Keratinocyte (primary cell): ENCODE measurements at regions not wholly inside any gene's neighbourhood (a gene's known extent, or its start where the extent isn't known, plus 50 kb on each side); places are given as distances from the start of the nearest gene placed in this dataset.
"Not testable (repeated sequence)": the region's sequence is repeated elsewhere in the genome, so short reads cannot be mapped to it uniquely, and the experiment has no call there.

Source experiments
- DNase-seq: peaks from one replicate; pipeline ENCODE4 v3.0.0-alpha.2; 2011; ENCODE audit warnings: low read depth, missing footprints, low spot score
- FAIRE-seq: peaks from 2 replicates; lab custom pipeline; 2011; peaks lifted over from hg19 to GRCh38; lab: Jason Lieb, UNC
- H2AFZ ChIP-seq: 2 replicates; pipeline ENCODE4 v1.6.0; 2012; ENCODE audit warnings: low read length, control low read depth, inconsistent platforms; ENCODE audit not compliant: control insufficient read depth
- H3K27ac ChIP-seq: 2 replicates; pipeline ENCODE4 v1.5.1; 2011; ENCODE audit warnings: low read length; ENCODE audit not compliant: control insufficient read depth, insufficient read depth
- H3K27me3 ChIP-seq: 3 replicates; pipeline ENCODE4 v1.6.0; 2011; ENCODE audit warnings: low read length; ENCODE audit not compliant: control insufficient read depth, insufficient read depth; ENCODE audit errors: extremely low read depth
- H3K36me3 ChIP-seq, 2 experiments: 2 replicates in 1 of 2; 3 replicates in 1 of 2; pipeline ENCODE4 v1.5.1; 2011; ENCODE audit warnings: low read length in 2 of 2, mild to moderate bottlenecking in 1 of 2; ENCODE audit not compliant: control insufficient read depth in 2 of 2, insufficient read depth in 2 of 2; ENCODE audit errors: extremely low read depth in 1 of 2
- H3K4me1 ChIP-seq: 3 replicates; pipeline ENCODE4 v1.5.1; 2011; ENCODE audit warnings: low read length; ENCODE audit not compliant: control insufficient read depth, insufficient read depth; ENCODE audit errors: extremely low read depth
- H3K4me2 ChIP-seq: 3 replicates; pipeline ENCODE4 v1.6.0; 2011; ENCODE audit warnings: low read depth, low read length; ENCODE audit not compliant: control insufficient read depth, insufficient read depth; ENCODE audit errors: extremely low read depth
- H3K4me3 ChIP-seq, 3 experiments: fragments of 200-600 bp in 1 of 3; sonication (generic) in 1 of 3; 2 replicates in 2 of 3; 3 replicates in 1 of 3; pipeline ENCODE4 v1.5.1; 2011 to 2016; ENCODE audit warnings: low read length in 3 of 3, mild to moderate bottlenecking in 3 of 3, control low read depth in 2 of 3, inconsistent platforms in 1 of 3, low read depth in 1 of 3, mixed read lengths in 1 of 3, mixed run types in 1 of 3, moderate library complexity in 1 of 3; ENCODE audit not compliant: control insufficient read depth in 2 of 3, insufficient read depth in 2 of 3; ENCODE audit errors: extremely low read depth in 1 of 3
- H3K79me2 ChIP-seq: 2 replicates; pipeline ENCODE4 v1.6.0; 2012; ENCODE audit warnings: low read length; ENCODE audit not compliant: control insufficient read depth, insufficient read depth
- H3K9ac ChIP-seq: 3 replicates; pipeline ENCODE4 v1.6.0; 2011; ENCODE audit warnings: low read length; ENCODE audit not compliant: control insufficient read depth, insufficient read depth; ENCODE audit errors: extremely low read depth
- H3K9me1 ChIP-seq: 3 replicates; pipeline ENCODE4 v1.6.0; 2011; ENCODE audit warnings: low read length; ENCODE audit not compliant: control insufficient read depth, insufficient read depth; ENCODE audit errors: extremely low read depth
- H3K9me3 ChIP-seq: 2 replicates; pipeline ENCODE4 v1.5.1; 2012; ENCODE audit warnings: low read depth, low read length; ENCODE audit not compliant: control insufficient read depth
- H4K20me1 ChIP-seq: 3 replicates; pipeline ENCODE4 v1.6.0; 2011; ENCODE audit warnings: low read length; ENCODE audit not compliant: control insufficient read depth, insufficient read depth; ENCODE audit errors: extremely low read depth
- EZH2 ChIP-seq: IDR thresholded peaks from one replicate; pipeline ENCODE4 v1.6.1; 2012; ENCODE audit warnings: inconsistent platforms, mild to moderate bottlenecking, low read length, moderate library complexity
- dilution Hi-C: fragments of 300-500 bp; cut with MboI; formaldehyde crosslinking; loops from one replicate; pipeline ENCODE4 v1.7.0; 2020; ENCODE audit warnings: low sequenced_read_pairs; ENCODE audit not compliant: extremely low pct_ligation_motif_present
- TF ChIP-seq, protein P1 (sequence below), 3 experiments: IDR thresholded peaks in 1 of 3; conservative IDR thresholded peaks in 1 of 3; optimal IDR thresholded peaks in 1 of 3; 2 replicates in 2 of 3; 3 replicates in 1 of 3; pipeline versions ENCODE3 to v1.5.1; 2011; ENCODE audit warnings: low read length in 3 of 3, mild to moderate bottlenecking in 3 of 3, moderate library complexity in 2 of 3, control low read depth in 1 of 3, inconsistent platforms in 1 of 3; ENCODE audit not compliant: insufficient read depth in 2 of 3; ENCODE audit errors: extremely low read depth in 1 of 3

DNA sequence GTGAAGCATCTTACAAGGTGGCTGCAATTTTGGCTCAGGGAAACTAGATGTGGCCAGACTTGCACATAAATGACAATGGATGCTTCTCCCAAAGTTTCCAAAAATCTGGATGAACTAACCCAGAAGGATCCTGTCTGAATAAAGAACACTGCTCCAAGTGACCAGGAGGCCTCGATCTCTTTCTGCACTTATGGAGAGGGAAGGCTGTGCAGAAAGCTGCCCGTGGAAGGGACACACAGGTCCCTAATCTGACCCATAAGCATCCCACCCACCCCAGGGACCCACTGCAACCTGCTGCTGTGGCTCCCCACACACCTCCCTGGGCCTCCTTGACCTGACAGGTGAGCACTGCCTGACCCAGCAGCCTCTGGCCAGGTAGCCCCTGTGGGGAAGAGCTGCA lies 74.6 kb upstream of the SEC14L1 start:
- Histone ChIP-seq H3K9me3 (no peaks in the 10 kb centered on the region), H3K4me1 (no peaks in the 10 kb centered on the region), H3K9ac (no peak overlapping the region), H2AFZ (no peak overlapping the region), H4K20me1 (no peaks in the 10 kb centered on the region), H3K9me1 (no peaks in the 10 kb centered on the region), H3K36me3 (no peaks in the 10 kb centered on the region), H3K79me2 (no peaks in the 10 kb centered on the region), H3K27me3 (peaks cover 4% of the 10 kb centered on the region), H3K4me3 (no peak overlapping the region), H3K27ac (no peak overlapping the region), H3K4me2 (no peak overlapping the region)
- no peak for DNase-seq
- TF ChIP-seq, protein P1, sequence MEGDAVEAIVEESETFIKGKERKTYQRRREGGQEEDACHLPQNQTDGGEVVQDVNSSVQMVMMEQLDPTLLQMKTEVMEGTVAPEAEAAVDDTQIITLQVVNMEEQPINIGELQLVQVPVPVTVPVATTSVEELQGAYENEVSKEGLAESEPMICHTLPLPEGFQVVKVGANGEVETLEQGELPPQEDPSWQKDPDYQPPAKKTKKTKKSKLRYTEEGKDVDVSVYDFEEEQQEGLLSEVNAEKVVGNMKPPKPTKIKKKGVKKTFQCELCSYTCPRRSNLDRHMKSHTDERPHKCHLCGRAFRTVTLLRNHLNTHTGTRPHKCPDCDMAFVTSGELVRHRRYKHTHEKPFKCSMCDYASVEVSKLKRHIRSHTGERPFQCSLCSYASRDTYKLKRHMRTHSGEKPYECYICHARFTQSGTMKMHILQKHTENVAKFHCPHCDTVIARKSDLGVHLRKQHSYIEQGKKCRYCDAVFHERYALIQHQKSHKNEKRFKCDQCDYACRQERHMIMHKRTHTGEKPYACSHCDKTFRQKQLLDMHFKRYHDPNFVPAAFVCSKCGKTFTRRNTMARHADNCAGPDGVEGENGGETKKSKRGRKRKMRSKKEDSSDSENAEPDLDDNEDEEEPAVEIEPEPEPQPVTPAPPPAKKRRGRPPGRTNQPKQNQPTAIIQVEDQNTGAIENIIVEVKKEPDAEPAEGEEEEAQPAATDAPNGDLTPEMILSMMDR (optimal IDR thresholded peaks at IDR 0.05 in 1 of 3, IDR thresholded peaks at IDR 0.05 in 1 of 3, conservative IDR thresholded peaks at IDR 0.05 in 1 of 3; ENCODE audit: extremely low read depth in 1 of 3, insufficient read depth in 2 of 3, low read length in 3 of 3) = no peak
- TF ChIP-seq EZH2 = no peak
- dilution Hi-C loops = no loop called here
- no peak for FAIRE-seq

- H4K20me1 ChIP-seq, H3K79me2 ChIP-seq, dilution Hi-C loops, H3K4me1 ChIP-seq, H3K9me1 ChIP-seq, H3K4me3 ChIP-seq, H3K9me3 ChIP-seq, H3K27ac ChIP-seq, H2AFZ ChIP-seq, H3K9ac ChIP-seq, H3K27me3 ChIP-seq, H3K4me2 ChIP-seq, H3K36me3 ChIP-seq: not testable (repeated sequence)
- FAIRE-seq (peak; percentile 20), DNase-seq (peak; percentile 13)
- TF ChIP-seq, protein P1 (optimal IDR thresholded peaks at IDR 0.05 in 1 of 3, IDR thresholded peaks at IDR 0.05 in 1 of 3, conservative IDR thresholded peaks at IDR 0.05 in 1 of 3; ENCODE audit: extremely low read depth in 1 of 3, insufficient read depth in 2 of 3, low read length in 3 of 3) = peak; percentile 80 to 91 (median 89)
These were observed 73.9 kb upstream of the SEC14L1 start for GRCh38 chr17:77066726-77067409.
